ENCODE measurements at regions not wholly inside any gene's neighbourhood (a gene's known extent, or its start where the extent isn't known, plus 50 kb on each side); places are given as distances from the start of the nearest gene placed in this dataset.

DNA sequence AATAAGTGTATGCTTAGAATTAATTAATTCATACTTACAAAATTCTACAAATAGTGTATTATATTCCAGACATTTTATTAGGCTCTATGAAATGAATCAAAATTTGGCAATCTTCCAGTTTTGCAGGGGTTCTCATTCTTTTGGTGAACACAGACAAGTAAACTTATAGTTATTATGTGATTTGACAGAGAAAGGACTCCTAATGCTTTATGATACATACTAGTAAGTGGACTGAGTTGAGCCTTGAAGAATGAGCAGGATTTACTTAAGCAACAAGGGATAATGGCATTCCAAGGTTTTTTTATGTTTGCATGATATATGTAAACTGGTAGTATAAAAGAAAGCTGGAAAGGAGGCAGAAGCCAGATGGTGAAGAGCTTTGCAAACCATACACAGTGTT lies 145.7 kb upstream of the FERD3L start:
- TF ChIP-seq, protein P1, sequence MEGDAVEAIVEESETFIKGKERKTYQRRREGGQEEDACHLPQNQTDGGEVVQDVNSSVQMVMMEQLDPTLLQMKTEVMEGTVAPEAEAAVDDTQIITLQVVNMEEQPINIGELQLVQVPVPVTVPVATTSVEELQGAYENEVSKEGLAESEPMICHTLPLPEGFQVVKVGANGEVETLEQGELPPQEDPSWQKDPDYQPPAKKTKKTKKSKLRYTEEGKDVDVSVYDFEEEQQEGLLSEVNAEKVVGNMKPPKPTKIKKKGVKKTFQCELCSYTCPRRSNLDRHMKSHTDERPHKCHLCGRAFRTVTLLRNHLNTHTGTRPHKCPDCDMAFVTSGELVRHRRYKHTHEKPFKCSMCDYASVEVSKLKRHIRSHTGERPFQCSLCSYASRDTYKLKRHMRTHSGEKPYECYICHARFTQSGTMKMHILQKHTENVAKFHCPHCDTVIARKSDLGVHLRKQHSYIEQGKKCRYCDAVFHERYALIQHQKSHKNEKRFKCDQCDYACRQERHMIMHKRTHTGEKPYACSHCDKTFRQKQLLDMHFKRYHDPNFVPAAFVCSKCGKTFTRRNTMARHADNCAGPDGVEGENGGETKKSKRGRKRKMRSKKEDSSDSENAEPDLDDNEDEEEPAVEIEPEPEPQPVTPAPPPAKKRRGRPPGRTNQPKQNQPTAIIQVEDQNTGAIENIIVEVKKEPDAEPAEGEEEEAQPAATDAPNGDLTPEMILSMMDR (IDR thresholded peaks at IDR 0.05), result no peak
- no peaks in the 10 kb centered on the region for H3K9me3 ChIP-seq
- no peaks in the 10 kb centered on the region for H3K36me3 ChIP-seq
- DNase-seq (no peak), ATAC-seq (no peak)
- intact Hi-C loops (cut with DNase I), result loop anchor here in 1 of 10 donors (5.0 kb wide), 1 partner anchor 51 kb away; no protein-coding TSS in a partner anchor
- no peaks in the 10 kb centered on the region for H3K27me3 ChIP-seq
- H3K27ac ChIP-seq, result no peak overlapping the region
- H3K4me3 ChIP-seq, result no peak overlapping the region
- no peaks in the 10 kb centered on the region for H3K4me1 ChIP-seq

DNA sequence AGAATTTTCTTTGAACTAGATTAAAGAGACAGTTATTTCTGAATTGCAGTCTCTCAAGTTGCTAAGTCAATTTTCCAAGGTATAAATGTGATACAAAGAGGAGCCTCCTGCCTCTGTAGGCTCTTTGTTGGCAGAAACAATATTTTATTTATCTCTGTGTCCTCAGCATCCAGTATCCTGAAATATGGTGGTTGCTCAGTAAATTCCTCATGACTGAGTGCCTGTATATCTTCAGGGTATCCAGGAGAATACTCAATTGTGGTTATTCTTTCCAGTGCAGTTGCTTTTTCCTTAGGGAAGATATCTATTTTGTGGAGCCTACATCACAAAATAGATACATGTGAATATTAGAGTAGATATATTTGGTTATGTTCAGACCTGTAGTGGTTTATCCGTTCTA lies 144.8 kb upstream of the FERD3L start:
- no peaks in the 10 kb centered on the region for H3K27me3 ChIP-seq
- H3K4me3 ChIP-seq, result no peak overlapping the region
- ATAC-seq (no peak), DNase-seq (no peak)
- H3K27ac ChIP-seq, result no peak overlapping the region
- no peaks in the 10 kb centered on the region for H3K36me3 ChIP-seq
- WGBS, 2 donors, result 93% methylated on average over 1 of the region's 1 CpG
- H3K9me3 ChIP-seq, result no peaks in the 10 kb centered on the region
- H3K4me1 ChIP-seq, result no peaks in the 10 kb centered on the region
- TF ChIP-seq, protein P1 (IDR thresholded peaks at IDR 0.05), result no peak
- intact Hi-C loops (cut with DNase I), result loop anchor here in 1 of 10 donors (5.0 kb wide), 1 partner anchor 52 kb away; no protein-coding TSS in a partner anchor

DNA sequence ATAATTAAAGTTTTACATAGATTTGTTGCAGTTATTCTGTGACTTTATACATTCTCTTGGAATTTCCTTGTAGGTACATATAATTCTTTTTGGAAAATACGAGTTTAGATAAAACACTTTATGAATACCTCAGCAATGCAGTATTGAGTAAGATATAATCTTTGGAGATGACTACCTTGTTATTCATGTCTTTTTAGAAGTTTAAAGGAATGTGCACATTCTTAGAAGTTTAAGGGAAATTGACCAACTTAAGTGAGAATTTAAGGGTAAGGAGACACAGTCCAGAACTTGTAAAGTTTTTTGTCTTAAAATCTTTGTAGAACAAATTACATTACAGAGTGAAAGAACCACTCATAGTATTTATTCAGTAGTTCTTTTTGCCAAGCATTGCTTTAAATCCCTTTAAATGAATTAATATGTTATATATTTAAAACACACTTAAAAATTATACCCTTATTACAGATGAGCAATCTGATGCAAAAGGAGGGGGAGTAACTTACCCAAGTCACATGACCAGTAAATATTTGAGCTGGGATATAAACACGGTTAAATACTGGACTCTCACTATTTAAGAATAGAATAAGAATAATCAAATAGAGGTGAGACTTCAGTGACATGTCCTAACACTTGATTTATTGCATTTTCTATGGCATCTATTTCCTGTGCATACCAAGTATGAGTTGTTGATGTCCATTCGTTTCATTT lies 139.5 kb upstream of the FERD3L start:
- TF ChIP-seq, protein P1 (IDR thresholded peaks at IDR 0.05), result no peak
- intact Hi-C loops (cut with DNase I), result no loop called here
- Histone ChIP-seq H3K4me1 (no peaks in the 10 kb centered on the region), H3K27ac (no peak overlapping the region), H3K36me3 (no peaks in the 10 kb centered on the region), H3K9me3 (peaks cover 0 to 8% (median 0%) of the 10 kb centered on the region in 11 donors), H3K4me3 (no peak overlapping the region), H3K27me3 (no peaks in the 10 kb centered on the region)
- no peak for DNase-seq
- no peak for ATAC-seq
- 53 to 66% methylated on average over 3 of the region's 3 CpGs for WGBS, 2 donors

DNA sequence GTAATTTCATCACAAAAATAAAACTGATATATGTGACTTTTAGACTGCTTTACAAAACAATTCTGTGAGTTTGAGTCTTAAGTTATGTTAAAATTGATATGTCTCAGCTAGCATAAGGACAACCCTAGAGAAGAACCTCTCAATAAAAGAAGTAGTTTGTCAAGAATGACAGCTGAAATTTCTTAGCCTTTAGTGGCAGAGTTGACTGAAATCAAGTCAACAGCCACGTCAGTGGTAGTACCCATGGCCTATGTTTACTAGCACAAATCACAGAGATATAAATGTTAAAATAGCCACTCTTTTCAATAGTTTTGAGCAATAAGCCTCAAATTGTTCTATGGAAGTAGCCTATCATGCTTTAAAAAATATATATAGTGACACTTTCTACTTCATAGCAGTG lies 138.9 kb upstream of the FERD3L start:
- 65 to 79% methylated on average over 1 of the region's 1 CpG for WGBS, 2 donors
- intact Hi-C loops (cut with DNase I), result no loop called here
- H3K27ac ChIP-seq, result no peak overlapping the region
- no peak overlapping the region for H3K4me3 ChIP-seq
- H3K4me1 ChIP-seq, result no peaks in the 10 kb centered on the region
- DNase-seq (no peak), ATAC-seq (no peak)
- H3K36me3 ChIP-seq, result no peaks in the 10 kb centered on the region
- H3K9me3 ChIP-seq, result peaks cover 0 to 14% (median 3%) of the 10 kb centered on the region in 11 donors
- TF ChIP-seq, protein P1 (IDR thresholded peaks at IDR 0.05), result no peak
- no peaks in the 10 kb centered on the region for H3K27me3 ChIP-seq
